ENCODE measurements at regions not wholly inside any gene's neighbourhood (a gene's known extent, or its start where the extent isn't known, plus 50 kb on each side); places are given as distances from the start of the nearest gene placed in this dataset.
A peak's percentile ranks its signal among the peaks of the same experiment; 100 is the strongest.

- Mint-ChIP-seq H3K9me3 (ENCODE audit: unreplicated experiment) (no peaks in the 10 kb centered on the region), H3K4me3 (ENCODE audit: unreplicated experiment) (no peak overlapping the region), H3K27me3 (ENCODE audit: unreplicated experiment) (peaks cover 13% of the 10 kb centered on the region), H3K4me1 (ENCODE audit: unreplicated experiment) (peaks cover 36% of the 10 kb centered on the region), H3K36me3 (ENCODE audit: low read depth, unreplicated experiment) (peaks cover 33% of the 10 kb centered on the region), H3K27ac (ENCODE audit: unreplicated experiment) (no peak overlapping the region)
- no peak for DNase-seq (ENCODE audit: low spot score)
- TF ChIP-seq, protein P1, sequence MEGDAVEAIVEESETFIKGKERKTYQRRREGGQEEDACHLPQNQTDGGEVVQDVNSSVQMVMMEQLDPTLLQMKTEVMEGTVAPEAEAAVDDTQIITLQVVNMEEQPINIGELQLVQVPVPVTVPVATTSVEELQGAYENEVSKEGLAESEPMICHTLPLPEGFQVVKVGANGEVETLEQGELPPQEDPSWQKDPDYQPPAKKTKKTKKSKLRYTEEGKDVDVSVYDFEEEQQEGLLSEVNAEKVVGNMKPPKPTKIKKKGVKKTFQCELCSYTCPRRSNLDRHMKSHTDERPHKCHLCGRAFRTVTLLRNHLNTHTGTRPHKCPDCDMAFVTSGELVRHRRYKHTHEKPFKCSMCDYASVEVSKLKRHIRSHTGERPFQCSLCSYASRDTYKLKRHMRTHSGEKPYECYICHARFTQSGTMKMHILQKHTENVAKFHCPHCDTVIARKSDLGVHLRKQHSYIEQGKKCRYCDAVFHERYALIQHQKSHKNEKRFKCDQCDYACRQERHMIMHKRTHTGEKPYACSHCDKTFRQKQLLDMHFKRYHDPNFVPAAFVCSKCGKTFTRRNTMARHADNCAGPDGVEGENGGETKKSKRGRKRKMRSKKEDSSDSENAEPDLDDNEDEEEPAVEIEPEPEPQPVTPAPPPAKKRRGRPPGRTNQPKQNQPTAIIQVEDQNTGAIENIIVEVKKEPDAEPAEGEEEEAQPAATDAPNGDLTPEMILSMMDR (IDR thresholded peaks at IDR 0.05; ENCODE audit: unreplicated experiment): no peak
Observed at GRCh38 chr1:201717286-201717685, 111.7 kb upstream of the IPO9 start.

DNA sequence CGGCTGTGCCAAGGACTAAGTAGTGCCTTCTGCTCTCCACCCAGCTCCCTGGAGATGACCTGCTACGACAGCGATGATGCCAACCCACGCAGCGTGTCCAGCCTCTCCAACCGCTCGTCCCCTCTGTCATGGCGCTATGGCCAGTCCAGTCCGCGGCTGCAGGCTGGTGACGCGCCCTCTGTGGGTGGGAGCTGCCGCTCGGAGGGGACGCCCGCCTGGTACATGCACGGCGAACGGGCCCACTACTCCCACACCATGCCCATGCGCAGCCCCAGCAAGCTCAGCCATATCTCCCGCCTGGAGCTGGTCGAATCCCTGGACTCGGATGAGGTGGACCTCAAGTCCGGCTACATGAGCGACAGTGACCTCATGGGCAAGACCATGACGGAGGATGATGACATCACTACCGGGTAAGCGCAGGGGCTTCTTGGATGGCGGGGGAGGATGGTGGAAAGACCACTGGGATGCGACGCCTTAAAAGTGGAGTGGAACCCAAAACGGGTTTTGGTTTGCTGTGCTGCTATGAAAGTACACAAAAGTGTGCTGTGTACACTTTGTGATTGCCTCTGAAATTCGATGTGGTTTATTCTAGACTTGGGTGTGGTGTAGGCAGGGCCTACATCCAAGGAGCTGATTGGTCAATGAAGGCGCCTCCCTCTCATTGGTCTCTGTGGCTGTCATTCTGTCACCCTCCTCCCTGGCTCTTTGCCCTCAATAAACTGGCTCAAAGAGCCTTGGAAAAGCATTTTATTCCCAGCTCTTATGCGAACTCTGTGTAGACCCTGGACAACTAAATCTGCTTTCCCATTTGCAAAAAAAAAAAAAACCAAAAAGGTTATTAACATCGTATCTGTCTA, 110.4 kb upstream of the IPO9 start:
- peak overlapping the region; percentile 47 for H3K4me3 Mint-ChIP-seq (ENCODE audit: unreplicated experiment)
- peaks cover 11% of the 10 kb centered on the region for H3K27me3 Mint-ChIP-seq (ENCODE audit: unreplicated experiment)
- peak overlapping the region; percentile 23 for H3K27ac Mint-ChIP-seq (ENCODE audit: unreplicated experiment)

GRCh38 chr1:201719812-201720521, 109.0 kb upstream of the IPO9 start:
- peaks cover 23% of the 10 kb centered on the region for H3K36me3 Mint-ChIP-seq (ENCODE audit: low read depth, unreplicated experiment)
- H3K4me1 Mint-ChIP-seq (ENCODE audit: unreplicated experiment): peaks cover 25% of the 10 kb centered on the region
- no peak overlapping the region for H3K27ac Mint-ChIP-seq (ENCODE audit: unreplicated experiment)
- no peak for DNase-seq (ENCODE audit: low spot score)
- H3K27me3 Mint-ChIP-seq (ENCODE audit: unreplicated experiment): peaks cover 11% of the 10 kb centered on the region
- no peaks in the 10 kb centered on the region for H3K9me3 Mint-ChIP-seq (ENCODE audit: unreplicated experiment)
- no peak overlapping the region for H3K4me3 Mint-ChIP-seq (ENCODE audit: unreplicated experiment)
- TF ChIP-seq, protein P1 (IDR thresholded peaks at IDR 0.05; ENCODE audit: unreplicated experiment): no peak

More for the DNA sequence above, 110.4 kb upstream of the IPO9 start:
- no peak for DNase-seq (ENCODE audit: low spot score)
- TF ChIP-seq, protein P1 (IDR thresholded peaks at IDR 0.05; ENCODE audit: unreplicated experiment): no peak
- Mint-ChIP-seq H3K9me3 (ENCODE audit: unreplicated experiment) (no peaks in the 10 kb centered on the region), H3K36me3 (ENCODE audit: low read depth, unreplicated experiment) (peaks cover 29% of the 10 kb centered on the region), H3K4me1 (ENCODE audit: unreplicated experiment) (peaks cover 26% of the 10 kb centered on the region)

DNA sequence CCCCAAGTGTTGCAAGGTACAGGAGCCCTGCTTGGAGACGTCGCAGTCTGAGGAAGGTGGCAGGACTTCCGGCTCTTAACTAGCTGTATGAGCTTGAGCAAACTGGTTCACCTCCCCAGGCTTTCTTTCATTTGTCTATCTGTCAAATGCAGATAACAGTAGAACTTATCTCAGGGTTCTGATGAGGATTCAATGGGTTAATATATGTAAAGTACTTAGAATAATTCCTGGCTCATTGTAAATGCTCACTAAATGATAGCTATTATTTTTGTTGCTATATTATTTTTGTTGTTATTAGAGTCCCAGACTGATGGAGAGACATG, 108.5 kb upstream of the IPO9 start:
- Mint-ChIP-seq H3K4me1 (ENCODE audit: unreplicated experiment) (peaks cover 26% of the 10 kb centered on the region), H3K9me3 (ENCODE audit: unreplicated experiment) (no peaks in the 10 kb centered on the region), H3K27me3 (ENCODE audit: unreplicated experiment) (peaks cover 11% of the 10 kb centered on the region), H3K27ac (ENCODE audit: unreplicated experiment) (no peak overlapping the region), H3K36me3 (ENCODE audit: low read depth, unreplicated experiment) (peaks cover 23% of the 10 kb centered on the region), H3K4me3 (ENCODE audit: unreplicated experiment) (no peak overlapping the region)
- TF ChIP-seq, protein P1 (IDR thresholded peaks at IDR 0.05; ENCODE audit: unreplicated experiment): no peak
- no peak for DNase-seq (ENCODE audit: low spot score)
